GM12878 (cell line): ENCODE measurements at regions not wholly inside any gene's neighbourhood (a gene's known extent, or its start where the extent isn't known, plus 50 kb on each side); places are given as distances from the start of the nearest gene placed in this dataset.

Experiments used
- ATAC-seq: fragments of 200-7000 bp; cut with Tn5 transposase; 3 replicates; pipeline ENCODE4 v1.9.1; 2020; ENCODE audit warnings: mild to moderate bottlenecking, moderate library complexity
- BruUV-seq: library from RNA; stranded (reverse); fragments of 400-500 nt; replicated peaks from 2 replicates; lab custom pipeline; 2021; lab: Mats Ljungman, UMichigan
- CTCF ChIA-PET: fragments of 300-600 bp; sonication (Branson Sonifier 250); formaldehyde crosslinking; extraction: SDS; loops from one replicate; lab custom pipeline; 2021; ENCODE audit warnings: inconsistent platforms; lab: Yijun Ruan, JAX
- POLR2A ChIA-PET: fragments of 350-600 bp; formaldehyde crosslinking; extraction: SDS; loops from one replicate; lab custom pipeline; 2021; ENCODE audit warnings: inconsistent platforms; lab: Charles Lee
- RAD21 ChIA-PET: fragments of 300-600 bp; sonication (Branson Sonifier 250); formaldehyde crosslinking; loops from one replicate; lab custom pipeline; 2023; ENCODE audit warnings: antibody characterized with exemption; ENCODE audit not compliant: unreplicated experiment; lab: Charles Lee
- SMC1A ChIA-PET: fragments of 300-600 bp; sonication (Branson Sonifier 250); formaldehyde crosslinking; loops from one replicate; lab custom pipeline; 2023; ENCODE audit not compliant: unreplicated experiment, uncharacterized antibody; lab: Charles Lee
- DNase-seq: peaks from one replicate; pipeline ENCODE4 v3.0.0-alpha.2; 2011; ENCODE audit warnings: low read depth, low spot score
- FAIRE-seq: peaks from 3 replicates; lab custom pipeline; 2011; peaks lifted over from hg19 to GRCh38; lab: Jason Lieb, UNC
- H2AFZ ChIP-seq: 2 replicates; pipeline ENCODE4 v1.6.0; 2011; ENCODE audit warnings: low read depth, low read length, control low read depth; ENCODE audit not compliant: control insufficient read depth
- H3K27ac ChIP-seq: 2 replicates; pipeline ENCODE4 v1.5.1; 2011; ENCODE audit warnings: control low read depth; ENCODE audit not compliant: control insufficient read depth, insufficient read depth
- H3K27me3 ChIP-seq, 2 experiments: replicated peaks in 1 of 2; 2 replicates each; pipeline versions ENCODE4 v1.6.0 to v1.6.1; 2011; ENCODE audit warnings: low read length in 1 of 2; ENCODE audit not compliant: control insufficient read depth in 2 of 2, insufficient read depth in 2 of 2
- H3K36me3 ChIP-seq, 2 experiments: 2 replicates each; pipeline ENCODE4 v1.5.1; 2011; ENCODE audit warnings: low read length in 1 of 2; ENCODE audit not compliant: control insufficient read depth in 2 of 2, insufficient read depth in 2 of 2
- H3K4me1 ChIP-seq: 2 replicates; pipeline ENCODE4 v1.6.1; 2011; ENCODE audit warnings: mild to moderate bottlenecking, low read length, moderate library complexity, mixed read lengths; ENCODE audit not compliant: control insufficient read depth, insufficient read depth
- H3K4me2 ChIP-seq: 2 replicates; pipeline ENCODE4 v1.6.0; 2011; ENCODE audit warnings: control low read depth; ENCODE audit not compliant: control insufficient read depth, insufficient read depth
- H3K4me3 ChIP-seq: fragments of 200-600 bp; sonication (generic); 2 replicates; pipeline ENCODE4 v1.5.1; 2016
- H3K79me2 ChIP-seq: 2 replicates; pipeline ENCODE4 v1.6.0; 2011; ENCODE audit warnings: low read length; ENCODE audit not compliant: control insufficient read depth, insufficient read depth
- H3K9ac ChIP-seq: 2 replicates; pipeline ENCODE4 v1.8.0; 2011; ENCODE audit warnings: low read length, control low read depth, mixed read lengths; ENCODE audit not compliant: control insufficient read depth, insufficient read depth
- H3K9me3 ChIP-seq: replicated peaks from 3 replicates; pipeline ENCODE4 v1.5.1; 2011; ENCODE audit warnings: mild to moderate bottlenecking, low read length; ENCODE audit not compliant: control insufficient read depth, insufficient read depth
- H4K20me1 ChIP-seq: 2 replicates; pipeline ENCODE4 v1.6.0; 2011; ENCODE audit not compliant: control insufficient read depth, insufficient read depth
- E2F8 ChIP-seq: fragments of 450-650 bp; IDR thresholded peaks from 2 replicates; pipeline ENCODE4 v1.6.1; 2018; ENCODE audit warnings: mild to moderate bottlenecking, low read depth, moderate library complexity; ENCODE audit not compliant: partially characterized antibody
- KAT2A ChIP-seq: conservative IDR thresholded peaks from 2 replicates; pipeline ENCODE4 v1.6.1; 2011; ENCODE audit warnings: low read depth, low read length; ENCODE audit not compliant: control insufficient read depth
- MEF2B ChIP-seq: fragments of 450-650 bp; IDR thresholded peaks from 2 replicates; pipeline ENCODE4 v1.6.1; 2018; ENCODE audit warnings: mild to moderate bottlenecking, moderate library complexity; ENCODE audit not compliant: partially characterized antibody, poor library complexity, severe bottlenecking
- RCOR1 ChIP-seq: conservative IDR thresholded peaks from 2 replicates; pipeline ENCODE4 v1.6.1; 2012; ENCODE audit warnings: low read depth, low read length, improper control_type of control experiment
- SPI1 ChIP-seq: IDR thresholded peaks from 2 replicates; pipeline ENCODE4 v1.6.1; 2011; ENCODE audit warnings: low read depth, mild to moderate bottlenecking, low read length, moderate library complexity, borderline replicate concordance; ENCODE audit not compliant: insufficient read depth
- STAT3 ChIP-seq: IDR thresholded peaks from 2 replicates; pipeline ENCODE4 v1.6.1; 2011; ENCODE audit warnings: low read depth, low read length, improper control_type of control experiment
- ZNF24 ChIP-seq: fragments of 450-650 bp; IDR thresholded peaks from 2 replicates; pipeline ENCODE4 v1.6.1; 2017; ENCODE audit warnings: antibody characterized with exemption, mild to moderate bottlenecking
- WGBS: methylation state at CpG from one replicate; pipeline ENCODE4 v1.1.6; 2016; ENCODE audit warnings: low lambda C conversion rate; ENCODE audit not compliant: insufficient replicate concordance, insufficient coverage; ENCODE audit errors: missing lambda C conversion rate; 5-methylcytosine and 5-hydroxymethylcytosine counted together
- in situ Hi-C: fragments of 300-500 bp; cut with MboI; formaldehyde crosslinking; loops from 9 replicates; pipeline ENCODE4 v1.14.3; 2018; ENCODE audit warnings: mixed read lengths
- intact Hi-C: fragments of 100-400 bp; cut with micrococcal nuclease; formaldehyde crosslinking; loops from one replicate; pipeline ENCODE4 v1.14.2; 2022; ENCODE audit not compliant: unreplicated experiment

- H3K27ac ChIP-seq, result no peak overlapping the region
- in situ Hi-C loops, result no loop called here
- H4K20me1 ChIP-seq, result no peaks in the 10 kb centered on the region
- ChIA-PET CTCF (interaction anchor here (0.8 to 2.7 kb wide), 3 partner anchors 8 to 117 kb away, joined by 3 to 10 read pairs (median 4); no protein-coding TSS in a partner anchor), POLR2A (interaction anchor here (0.6 kb wide), 1 partner anchor 239 kb away, joined by 5 read pairs; no protein-coding TSS in a partner anchor), RAD21 (interaction anchor here (1.4 kb wide), 1 partner anchor 117 kb away, joined by 4 read pairs; no protein-coding TSS in a partner anchor), SMC1A (interaction anchor here (0.9 kb wide), 1 partner anchor 13 kb away, joined by 6 read pairs; no protein-coding TSS in a partner anchor)
- H3K79me2 ChIP-seq, result peaks cover 4% of the 10 kb centered on the region
- H3K9ac ChIP-seq, result no peak overlapping the region
- no peak overlapping the region for H3K4me3 ChIP-seq
- ATAC-seq (no peak), DNase-seq (no peak), FAIRE-seq (no peak)
- no peaks in the 10 kb centered on the region for H3K27me3 ChIP-seq
- 44% methylated on average over 8 of the region's 8 CpGs for WGBS
- H3K4me2 ChIP-seq, result no peak overlapping the region
- peaks cover 32% of the 10 kb centered on the region for H3K4me1 ChIP-seq
- no peaks in the 10 kb centered on the region for H3K9me3 ChIP-seq
- no TSS peak for BruUV-seq
- TF ChIP-seq MEF2B, result peak; percentile 40
- no peak for TF ChIP-seq KAT2A
- TF ChIP-seq RCOR1, result no peak
- intact Hi-C loops, result no loop called here
- H3K36me3 ChIP-seq, result no peaks in the 10 kb centered on the region
- H2AFZ ChIP-seq, result no peak overlapping the region
Measured at GRCh38 chr16:85231959-85232358, 119.7 kb upstream of the CIBAR2 start.

GRCh38 chr16:85232369-85233142 is 120.3 kb upstream of the CIBAR2 start:
- Histone ChIP-seq H3K4me1 (peaks cover 26% of the 10 kb centered on the region), H3K79me2 (peaks cover 4% of the 10 kb centered on the region), H3K9me3 (no peaks in the 10 kb centered on the region)
- SMC1A ChIA-PET, result interaction anchor here (0.9 kb wide), 1 partner anchor 12 kb away, joined by 6 read pairs; no protein-coding TSS in a partner anchor
- intact Hi-C loops, result no loop called here
- BruUV-seq, result no TSS peak
- DNase-seq, result no peak
- peak; percentile 94 for TF ChIP-seq ZNF24
- 0 out of 2 replicates have a peak, but pooled peaks have one; percentile 8 for TF ChIP-seq SPI1
- no peak for TF ChIP-seq E2F8
- no peak for TF ChIP-seq STAT3
- TF ChIP-seq, all 136 proteins: peak for 2
- RAD21 ChIA-PET, result interaction anchor here (1.4 kb wide), 1 partner anchor 118 kb away, joined by 4 read pairs; no protein-coding TSS in a partner anchor
- in situ Hi-C loops, result no loop called here
- H3K36me3 ChIP-seq, result no peaks in the 10 kb centered on the region
- no peak overlapping the region for H3K27ac ChIP-seq
- no peaks in the 10 kb centered on the region for H3K27me3 ChIP-seq
- H3K9ac ChIP-seq, result no peak overlapping the region
- no peak for ATAC-seq
- H3K4me2 ChIP-seq, result no peak overlapping the region
- POLR2A ChIA-PET, result interaction anchor here (0.6 kb wide), 1 partner anchor 238 kb away, joined by 5 read pairs; no protein-coding TSS in a partner anchor
- no peak overlapping the region for H2AFZ ChIP-seq
- no peaks in the 10 kb centered on the region for H4K20me1 ChIP-seq
- WGBS, result 40% methylated on average over 13 of the region's 13 CpGs
- H3K4me3 ChIP-seq, result no peak overlapping the region
- FAIRE-seq, result no peak
- CTCF ChIA-PET, result interaction anchor here (1.6 to 2.7 kb wide), 2 partner anchors 9 to 13 kb away, joined by 4 to 10 read pairs; no protein-coding TSS in a partner anchor
